SK-MEL-5 (cell line): ENCODE measurements at regions not wholly inside any gene's neighbourhood (a gene's known extent, or its start where the extent isn't known, plus 50 kb on each side); places are given as distances from the start of the nearest gene placed in this dataset.
"Not testable (repeated sequence)": the region's sequence is repeated elsewhere in the genome, so short reads cannot be mapped to it uniquely, and the experiment has no call there.

Experiments used
- DNase-seq: peaks from one replicate; pipeline ENCODE4 v3.0.0-alpha.2; 2016; ENCODE audit warnings: low read depth, low spot score
- in situ Hi-C: cut with HindIII; loops from 2 replicates; pipeline ENCODE4 v1.10.0; 2016; ENCODE audit warnings: low sequenced_read_pairs, high pct_unique_total_duplicates, low pct_unique_long_range_greater_than_20kb

DNA sequence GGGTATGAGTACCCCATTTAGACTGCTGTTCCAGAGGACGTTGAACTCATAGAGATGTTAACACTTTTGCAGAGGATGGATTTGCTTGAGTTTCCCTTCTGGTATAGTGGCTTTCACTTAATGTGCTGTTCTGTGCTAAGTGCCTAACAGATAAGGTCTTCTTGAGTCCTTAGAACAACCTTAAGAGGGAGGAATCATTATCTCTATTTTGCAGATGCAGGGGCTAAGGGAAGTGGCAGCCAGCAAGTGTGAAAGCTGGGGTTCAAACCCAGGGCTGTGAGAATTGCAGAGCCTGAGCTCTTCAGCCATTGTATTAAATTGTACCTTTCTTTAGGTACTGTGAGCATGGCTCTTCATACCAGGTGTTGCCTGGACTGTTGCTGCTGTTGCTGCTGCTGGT, 122.1 kb upstream of the NRXN3 start:
- DNase-seq: no peak
- in situ Hi-C loops: no loop called here

DNA sequence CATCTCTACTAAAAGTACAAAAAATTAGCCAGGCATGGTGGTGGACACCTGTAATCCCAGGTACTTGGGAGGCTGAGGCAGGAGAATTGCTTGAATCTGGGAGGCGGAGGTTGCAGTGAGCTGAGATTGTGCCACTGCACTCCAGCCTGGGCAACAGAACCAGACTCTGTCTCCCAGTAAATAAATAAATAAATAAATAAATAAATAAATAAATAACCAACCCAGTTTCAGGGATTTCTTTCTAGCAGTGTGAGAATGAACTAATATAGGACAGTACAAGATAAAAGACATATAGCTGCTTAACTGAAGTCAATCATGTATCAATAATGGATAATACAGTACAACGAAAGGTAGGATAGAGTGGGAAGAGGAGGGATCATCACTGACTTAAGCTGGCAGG, 113.3 kb upstream of the NRXN3 start:
- DNase-seq, in situ Hi-C loops: not testable (repeated sequence)

DNA sequence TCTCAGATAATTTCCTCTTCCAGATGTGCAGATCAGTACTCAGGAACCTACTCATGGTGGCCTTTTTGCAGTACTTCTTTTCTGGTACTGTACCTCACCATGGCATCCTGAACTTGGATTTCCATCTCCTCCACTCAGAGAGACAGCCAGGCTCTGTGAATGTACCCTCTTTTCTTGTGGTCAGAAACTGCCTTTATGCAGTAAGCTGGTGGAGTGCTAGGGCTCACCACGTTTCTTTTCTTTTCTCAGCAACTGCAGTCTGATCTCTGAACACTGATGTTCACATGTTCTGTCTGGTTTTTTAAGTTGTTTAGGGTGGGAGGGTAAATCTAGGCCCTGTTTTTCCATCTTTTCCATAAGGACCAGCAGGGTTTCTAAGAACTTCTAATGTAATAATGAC, 99.8 kb upstream of the NRXN3 start:
- in situ Hi-C loops: no loop called here
- no peak for DNase-seq

DNA sequence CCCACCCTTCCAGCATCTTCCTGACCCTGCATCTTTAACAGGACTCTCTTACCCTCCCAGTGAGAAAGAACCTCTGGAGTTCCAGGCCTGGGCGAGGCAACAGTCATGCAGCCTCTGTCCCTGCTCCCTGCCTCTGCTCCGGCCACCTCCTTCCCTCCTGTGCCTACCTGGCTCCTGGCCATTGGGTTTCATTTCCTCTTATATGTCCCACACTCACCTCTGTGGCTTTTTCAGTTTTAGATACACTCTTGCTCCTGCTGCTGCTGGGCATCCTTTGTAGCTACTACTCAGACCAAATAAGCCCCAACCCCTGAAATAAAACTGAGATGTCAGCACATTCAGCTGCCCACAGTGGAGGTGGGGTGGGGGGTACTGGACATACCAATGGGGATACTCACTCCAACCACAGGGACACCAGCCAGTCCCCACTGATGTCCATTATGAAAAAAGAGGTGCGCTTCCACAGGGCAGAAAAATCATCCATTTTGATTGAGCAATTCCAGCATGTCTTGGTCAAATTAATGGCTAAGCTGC, 99.1 kb upstream of the NRXN3 start:
- DNase-seq: no peak
- in situ Hi-C loops: no loop called here

DNA sequence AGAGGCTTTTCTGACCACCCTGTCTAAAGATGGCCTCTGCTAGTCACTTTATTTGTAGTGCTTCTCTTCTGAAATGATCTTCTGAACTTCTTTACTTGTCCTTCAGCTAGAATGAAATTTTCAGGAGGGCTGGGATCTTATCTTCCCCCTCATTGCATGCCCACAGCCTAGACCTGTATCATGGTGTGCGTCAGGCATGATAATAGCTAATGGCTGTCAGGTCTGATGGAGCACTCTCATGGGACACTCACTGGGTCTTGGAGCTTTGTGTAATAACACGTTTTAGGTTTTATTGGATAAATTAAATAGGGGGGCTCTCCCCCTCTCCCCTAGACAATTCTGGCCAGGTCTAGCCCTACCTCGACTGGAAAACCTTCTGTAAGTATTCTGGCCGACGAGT, 97.1 kb upstream of the NRXN3 start:
- in situ Hi-C loops: no loop called here
- DNase-seq: no peak

DNA sequence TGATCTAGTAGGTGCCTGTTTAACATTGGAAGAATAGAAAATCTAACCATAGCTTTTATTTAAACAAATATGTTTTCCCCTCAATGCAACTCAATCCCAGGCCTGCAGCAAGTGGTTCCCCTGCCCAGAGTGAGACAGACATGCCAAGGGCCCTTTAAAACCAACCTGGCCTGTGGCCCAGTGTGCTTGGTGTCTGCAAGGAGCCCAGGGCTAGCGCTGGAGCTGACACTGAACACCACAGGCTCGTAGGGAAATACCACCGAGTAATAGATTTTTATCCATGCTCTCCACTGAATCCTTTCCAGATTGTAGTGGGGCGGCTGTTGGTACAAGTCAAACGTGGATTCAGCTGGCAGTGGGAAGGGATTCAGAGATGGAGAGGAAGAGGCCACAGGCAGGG, 95.6 kb upstream of the NRXN3 start:
- in situ Hi-C loops: no loop called here
- no peak for DNase-seq

DNA sequence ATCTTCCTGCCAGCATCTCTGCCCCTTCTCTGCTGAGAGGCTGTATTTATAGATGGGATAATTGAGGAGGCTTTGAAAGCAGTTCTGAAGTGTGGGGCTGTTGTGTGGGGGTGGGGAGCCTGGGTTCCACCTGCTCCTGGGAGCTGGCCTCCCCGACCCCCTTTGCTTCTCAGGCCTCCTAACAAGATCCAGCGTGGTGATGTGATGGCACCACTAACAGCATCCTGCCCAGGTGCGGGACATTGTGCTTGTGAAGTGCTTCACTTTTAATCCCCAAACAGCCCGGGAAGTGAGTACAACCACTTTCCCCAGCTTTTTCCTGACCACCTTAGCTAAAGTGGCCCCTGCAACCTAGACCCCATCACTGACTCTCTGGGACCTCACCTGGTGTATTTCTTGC, 95.1 kb upstream of the NRXN3 start:
- DNase-seq: no peak
- in situ Hi-C loops: no loop called here

DNA sequence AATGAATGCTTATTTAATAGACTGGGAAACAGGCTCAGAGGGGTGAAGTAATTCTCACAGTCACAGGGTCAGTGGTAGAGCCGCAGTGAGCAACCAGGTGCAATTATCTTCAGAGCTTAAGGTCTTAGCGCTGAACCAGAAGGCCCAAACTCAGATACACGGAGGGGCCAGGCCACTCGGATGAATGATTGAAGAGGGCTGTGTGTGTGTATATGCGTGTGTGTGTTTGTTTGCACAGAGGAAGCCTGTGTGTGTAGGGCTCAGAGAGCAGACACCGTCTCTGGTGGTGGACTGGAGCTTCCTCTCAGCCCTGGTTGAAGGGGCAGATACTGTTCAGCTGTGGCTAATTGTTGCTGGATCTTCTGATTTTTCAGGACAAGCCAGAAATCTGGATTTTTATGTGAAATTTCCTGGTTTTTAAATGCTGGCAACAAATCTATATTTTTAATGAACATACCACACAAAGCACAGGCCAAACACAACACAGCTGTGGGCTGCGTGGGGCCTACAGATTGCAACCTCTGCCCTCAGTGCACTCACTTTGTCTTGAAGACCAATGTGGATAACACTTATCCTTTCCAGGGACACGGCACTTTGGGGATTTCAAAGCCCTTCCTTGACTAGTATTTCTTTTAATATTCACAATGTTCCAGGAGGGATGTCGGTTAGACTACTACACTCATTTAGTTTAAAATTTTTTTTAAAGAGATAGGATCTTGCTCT, 94.5 kb upstream of the NRXN3 start:
- DNase-seq: no peak
- in situ Hi-C loops: no loop called here

DNA sequence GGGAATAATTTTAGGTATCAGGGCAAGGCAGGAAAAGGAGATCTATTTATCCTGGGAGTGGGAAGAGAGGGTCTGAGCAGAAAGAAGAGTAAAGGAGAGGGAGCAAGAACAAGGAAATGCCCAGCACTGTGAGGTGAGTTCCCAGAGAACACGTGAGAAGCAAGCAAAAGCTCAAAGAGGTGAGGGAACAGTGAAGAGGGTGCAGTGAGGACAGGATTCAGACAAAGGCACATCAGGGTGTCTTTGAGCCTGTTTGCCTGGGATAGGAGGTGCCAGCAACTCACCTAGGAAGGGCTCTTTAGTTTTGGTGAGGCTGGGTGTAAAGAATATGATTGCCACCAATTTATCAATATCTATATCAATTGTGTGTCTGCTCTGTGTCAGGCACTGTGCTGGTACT, 88.9 kb upstream of the NRXN3 start:
- no peak for DNase-seq
- in situ Hi-C loops: no loop called here

DNA sequence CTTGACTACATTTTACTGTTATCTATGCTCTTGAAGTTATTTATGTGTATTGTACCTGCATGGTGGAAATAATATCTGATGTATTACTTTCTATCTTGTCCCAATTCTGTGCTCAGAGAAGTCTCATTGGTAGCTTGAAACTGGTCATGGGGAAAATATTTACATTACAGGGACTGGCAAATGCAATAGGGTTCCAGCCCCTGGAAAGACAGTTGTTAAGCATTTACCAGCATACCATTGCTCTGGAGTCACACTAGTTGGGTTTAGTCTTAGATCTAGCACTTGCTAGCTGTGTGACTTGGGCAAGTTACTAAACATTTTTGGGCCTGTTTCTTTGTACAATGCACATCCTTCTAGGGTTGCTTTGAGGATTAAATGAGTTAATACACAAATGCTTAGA, 86.3 kb upstream of the NRXN3 start:
- DNase-seq: no peak
- in situ Hi-C loops: no loop called here

DNA sequence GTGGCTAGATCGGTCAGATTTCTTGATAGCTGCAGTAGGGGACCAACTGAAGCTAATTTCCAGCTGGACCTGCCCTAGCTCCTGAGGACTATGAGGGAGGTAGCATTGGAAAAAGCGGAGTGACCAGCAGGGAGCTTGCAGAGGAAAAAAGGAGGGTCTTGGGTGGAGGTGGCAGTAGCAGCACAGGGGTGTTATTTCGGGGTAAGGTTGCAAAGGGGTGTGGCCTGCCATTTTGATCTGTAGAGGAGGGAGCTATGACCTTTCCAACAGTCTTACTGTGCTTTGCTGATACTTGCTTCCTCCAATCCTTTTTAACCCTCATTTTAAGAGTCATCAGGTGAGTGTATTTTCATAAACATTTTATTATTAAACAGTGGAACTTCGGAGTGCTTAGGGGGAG, 83.8 kb upstream of the NRXN3 start:
- in situ Hi-C loops: no loop called here
- DNase-seq: no peak

DNA sequence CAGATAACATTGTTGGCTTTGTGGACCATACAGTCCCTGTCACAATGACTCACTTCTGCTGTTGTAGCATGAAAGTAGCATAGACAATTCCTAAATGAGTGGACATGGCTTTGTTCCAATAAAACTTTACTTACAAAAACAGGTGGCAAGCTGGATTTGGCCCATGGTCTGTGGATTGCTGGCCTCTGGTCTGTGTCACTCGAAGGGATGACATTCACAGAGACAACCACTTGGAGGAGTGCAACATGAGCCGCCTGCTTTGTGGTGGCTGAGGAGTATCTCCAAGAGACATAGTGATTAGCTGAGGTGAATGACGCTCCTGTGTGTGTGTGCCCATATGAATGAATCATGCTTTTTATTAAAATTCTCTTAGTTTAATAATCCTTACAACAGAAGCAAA, 81.3 kb upstream of the NRXN3 start:
- no peak for DNase-seq
- in situ Hi-C loops: no loop called here

DNA sequence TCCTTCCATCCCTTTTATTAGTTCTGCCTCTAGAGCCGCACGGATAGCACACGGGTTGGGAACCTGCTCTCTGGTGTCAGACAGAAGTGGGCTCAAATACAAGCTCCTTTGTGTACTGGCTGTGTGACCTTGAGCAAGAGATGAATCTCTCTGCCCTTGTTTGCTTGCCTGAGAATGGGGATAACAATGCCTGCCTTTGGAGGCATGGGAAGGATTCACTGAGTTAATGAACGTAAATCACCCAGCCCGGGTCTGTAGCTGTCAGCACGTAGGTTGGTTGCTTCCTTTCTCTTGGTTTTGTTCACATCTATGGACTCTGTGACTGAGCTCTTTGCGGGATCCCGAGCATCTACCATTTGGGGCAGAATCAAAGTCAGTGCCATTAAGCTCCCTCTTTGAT, 79.3 kb upstream of the NRXN3 start:
- DNase-seq: no peak
- in situ Hi-C loops: no loop called here

DNA sequence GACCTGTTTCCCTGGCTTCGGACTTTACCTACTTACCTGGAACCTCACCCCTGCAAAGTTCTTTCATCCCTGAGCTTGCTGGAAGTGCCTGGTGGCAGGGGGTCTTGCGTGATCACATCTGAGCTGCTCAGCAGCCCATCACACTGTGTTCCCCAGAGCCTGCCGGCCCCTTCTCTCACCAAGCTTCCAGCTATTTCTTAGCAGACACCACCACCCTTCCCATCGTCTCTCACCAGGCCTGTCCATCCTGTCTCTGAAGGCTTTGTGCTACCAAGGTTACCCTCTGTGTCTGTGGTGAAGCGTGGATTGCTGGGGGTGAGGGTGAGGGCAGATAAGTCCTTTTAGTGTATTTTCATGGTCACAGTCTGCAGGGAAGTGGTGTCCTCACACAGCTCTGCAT, 78.8 kb upstream of the NRXN3 start:
- no peak for DNase-seq
- in situ Hi-C loops: no loop called here

DNA sequence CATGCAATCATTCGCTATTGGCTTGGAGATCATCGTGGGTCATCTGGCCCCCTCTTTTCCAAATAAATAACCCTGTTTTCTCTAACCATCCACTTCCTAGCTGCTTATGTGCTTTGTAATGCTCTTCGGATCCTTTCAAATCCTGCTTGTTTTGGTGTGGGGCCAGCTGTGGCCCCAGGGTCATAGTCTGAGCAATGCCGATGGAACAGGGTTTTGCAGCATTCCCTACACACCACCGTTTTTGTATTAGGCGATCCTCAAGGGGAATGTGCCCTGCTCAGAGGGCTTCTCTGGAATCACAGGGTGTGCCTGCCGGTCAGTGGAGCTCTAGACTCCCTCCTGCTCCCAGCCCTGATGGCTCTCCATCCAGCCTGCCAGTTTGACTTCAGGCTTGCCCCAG, 78.1 kb upstream of the NRXN3 start:
- DNase-seq: no peak
- in situ Hi-C loops: no loop called here

DNA sequence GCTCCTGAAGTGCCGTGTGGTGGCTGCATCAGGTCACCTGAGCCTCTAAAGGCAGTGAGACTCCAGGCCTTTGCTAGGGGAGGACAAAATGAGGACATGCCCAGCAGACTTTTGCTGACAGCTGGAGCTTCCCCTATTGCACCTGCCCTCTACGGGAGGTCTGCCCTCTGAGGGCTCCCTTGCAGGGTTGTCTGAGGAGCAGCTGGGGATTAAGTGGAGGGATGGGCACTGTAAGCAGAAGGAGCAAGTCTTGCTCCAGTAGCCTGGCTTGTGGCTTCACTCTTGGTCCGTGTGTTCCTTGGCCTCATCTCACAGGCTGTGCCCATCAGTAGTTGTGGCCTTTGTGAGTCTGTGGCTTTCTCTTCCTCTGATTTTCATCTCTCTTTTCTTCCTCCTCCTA, 66.9 kb upstream of the NRXN3 start:
- no peak for DNase-seq
- in situ Hi-C loops: no loop called here

DNA sequence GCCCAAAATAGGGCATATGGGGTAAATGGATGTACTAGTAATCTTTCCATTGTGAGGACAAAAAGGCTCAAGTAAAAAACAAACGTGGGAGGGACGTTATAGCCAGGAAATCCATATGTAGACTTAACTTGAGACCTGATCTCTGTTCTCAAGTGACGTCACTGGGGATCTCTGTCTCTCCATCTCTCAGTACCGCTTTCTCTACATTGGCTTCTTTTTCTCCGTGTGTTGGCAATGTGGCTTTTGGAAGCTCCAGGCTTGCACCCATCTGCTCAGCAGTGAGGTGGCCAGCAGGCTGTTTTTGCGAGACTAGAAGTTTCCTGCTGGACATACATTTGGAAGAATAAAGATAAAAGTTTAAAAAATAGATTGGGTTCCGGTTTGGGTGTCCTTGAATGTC, 66.0 kb upstream of the NRXN3 start:
- in situ Hi-C loops: no loop called here

DNA sequence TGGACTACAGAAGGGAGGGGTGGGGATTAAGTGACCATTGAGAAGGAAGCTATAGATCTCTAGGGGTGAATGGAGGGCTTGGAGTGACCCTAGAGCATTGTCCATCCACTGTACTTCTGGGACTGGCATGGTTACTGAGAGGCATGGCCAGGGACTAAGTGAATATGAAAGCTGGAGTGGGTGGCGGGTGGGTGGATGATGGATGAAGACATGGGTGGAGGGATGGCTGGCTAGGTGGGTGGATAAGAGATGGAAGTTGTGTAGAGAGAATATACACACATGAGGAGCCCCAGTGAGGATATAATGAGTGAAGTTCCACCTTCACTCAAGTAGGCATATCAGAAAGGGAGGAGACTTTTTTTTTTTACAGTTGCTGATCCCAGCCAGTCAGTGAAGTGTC, 65.5 kb upstream of the NRXN3 start:
- DNase-seq: no peak
- in situ Hi-C loops: no loop called here

More for the DNA sequence above, 66.0 kb upstream of the NRXN3 start:
- DNase-seq: no peak

DNA sequence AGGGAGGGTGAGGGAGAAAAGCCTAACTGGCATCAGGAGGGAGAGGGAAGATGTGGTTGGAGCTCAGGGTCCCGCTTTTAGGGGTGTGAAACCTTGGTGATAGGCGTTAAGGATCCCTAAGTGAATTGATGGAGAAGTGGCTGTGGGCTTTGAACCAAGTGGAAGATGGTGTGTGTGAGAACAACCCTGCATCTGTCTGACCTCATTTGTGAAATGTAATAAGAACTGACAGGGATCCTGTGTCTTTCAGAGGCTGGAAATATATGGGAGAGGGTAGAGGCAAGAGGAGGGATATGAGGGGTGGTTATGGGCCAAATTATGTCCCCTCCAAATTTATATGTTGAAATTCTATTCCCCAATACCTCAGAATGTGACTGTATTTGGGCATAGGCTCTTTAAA, 63.8 kb upstream of the NRXN3 start:
- no peak for DNase-seq
- in situ Hi-C loops: no loop called here

DNA sequence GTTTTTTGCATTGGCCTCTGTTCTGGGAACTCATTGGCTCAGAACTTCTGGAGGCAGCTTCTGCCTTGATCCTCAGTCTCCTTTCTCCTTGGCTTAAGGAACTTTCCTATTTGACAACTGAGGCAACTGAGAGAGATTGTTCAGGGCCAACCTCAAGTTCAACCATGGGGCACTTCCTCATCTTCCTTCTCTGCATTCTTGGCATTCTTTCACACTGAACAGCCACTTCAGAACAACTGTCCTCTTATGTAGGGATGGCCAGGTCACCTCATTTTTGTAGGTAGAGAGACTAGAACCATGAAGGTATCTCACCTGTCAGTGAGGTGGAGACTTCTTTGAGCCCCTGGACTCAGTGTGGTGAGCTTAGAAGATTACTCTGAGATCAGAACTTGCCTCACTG, 63.0 kb upstream of the NRXN3 start:
- in situ Hi-C loops: no loop called here
- no peak for DNase-seq
